Esophagus squamous epithelium (tissue), 5 donors: ENCODE measurements at regions not wholly inside any gene's neighbourhood (a gene's known extent, or its start where the extent isn't known, plus 50 kb on each side); places are given as distances from the start of the nearest gene placed in this dataset.

Experiments used
- DNase-seq: peaks from one replicate; lab custom pipeline; 2025; lab: John Stamatoyannopoulos, UW
- H3K27ac ChIP-seq, 4 donors: fragments of 200-600 bp; sonication (generic); one replicate each; pipeline ENCODE4 v1.5.1; 2016 to 2019; ENCODE audit warnings: mild to moderate bottlenecking in 1 of 4
- H3K27me3 ChIP-seq, 4 donors: fragments of 200-600 bp; sonication (generic); 1 replicate in 3 of 4; 2 replicates in 1 of 4; pipeline versions ENCODE4 v1.5.1 to v1.6.0; 2017 to 2021; ENCODE audit warnings: antibody characterized with exemption in 1 of 4
- H3K36me3 ChIP-seq, 3 donors: fragments of 200-600 bp; sonication (generic); one replicate each; pipeline ENCODE4 v1.5.1; 2016 to 2019
- H3K4me1 ChIP-seq, 3 donors: fragments of 200-600 bp; sonication (generic); one replicate each; pipeline ENCODE4 v1.5.1; 2017 to 2019
- H3K4me3 ChIP-seq, 4 donors: fragments of 200-600 bp; sonication (generic); 1 replicate in 3 of 4; 2 replicates in 1 of 4; pipeline ENCODE4 v1.5.1; 2016 to 2019; ENCODE audit warnings: mild to moderate bottlenecking in 2 of 4, moderate library complexity in 1 of 4
- H3K9me3 ChIP-seq, 3 donors: fragments of 200-600 bp; sonication (generic); one replicate each; pipeline ENCODE4 v1.5.1; 2016 to 2019
- POLR2A ChIP-seq, 4 donors: fragments of 450-650 bp; IDR thresholded peaks; one replicate each; pipeline ENCODE4 v1.6.1; 2017; ENCODE audit warnings: antibody characterized with exemption in 4 of 4, mild to moderate bottlenecking in 4 of 4, moderate library complexity in 3 of 4
- WGBS, 2 donors: methylation state at CpG; one replicate each; pipeline ENCODE4 v1.1.5; 2018; 5-methylcytosine and 5-hydroxymethylcytosine counted together
- intact Hi-C: fragments of 100-400 bp; cut with DNase I; formaldehyde crosslinking; loops from one replicate; pipeline ENCODE4 v1.15.0; 2022
- TF ChIP-seq, protein P1 (sequence below), 6 experiments: fragments of 450-650 bp in 4 of 6; fragments of 200-600 bp in 2 of 6; sonication (generic) in 2 of 6; IDR thresholded peaks; one replicate each; pipeline ENCODE4 v1.5.1; 2016 to 2019; ENCODE audit warnings: antibody characterized with exemption in 6 of 6, mild to moderate bottlenecking in 4 of 6, moderate library complexity in 4 of 6
- donor health status: DM: yes; HTN: yes; CAD: no.

GRCh38 chr13:69410761-69411160 lies 696.9 kb upstream of the ATXN8OS start:
- no peak overlapping the region for H3K4me3 ChIP-seq
- H3K27me3 ChIP-seq = no peaks in the 10 kb centered on the region
- TF ChIP-seq POLR2A (IDR thresholded peaks at IDR 0.05) = no peak
- TF ChIP-seq, protein P1, sequence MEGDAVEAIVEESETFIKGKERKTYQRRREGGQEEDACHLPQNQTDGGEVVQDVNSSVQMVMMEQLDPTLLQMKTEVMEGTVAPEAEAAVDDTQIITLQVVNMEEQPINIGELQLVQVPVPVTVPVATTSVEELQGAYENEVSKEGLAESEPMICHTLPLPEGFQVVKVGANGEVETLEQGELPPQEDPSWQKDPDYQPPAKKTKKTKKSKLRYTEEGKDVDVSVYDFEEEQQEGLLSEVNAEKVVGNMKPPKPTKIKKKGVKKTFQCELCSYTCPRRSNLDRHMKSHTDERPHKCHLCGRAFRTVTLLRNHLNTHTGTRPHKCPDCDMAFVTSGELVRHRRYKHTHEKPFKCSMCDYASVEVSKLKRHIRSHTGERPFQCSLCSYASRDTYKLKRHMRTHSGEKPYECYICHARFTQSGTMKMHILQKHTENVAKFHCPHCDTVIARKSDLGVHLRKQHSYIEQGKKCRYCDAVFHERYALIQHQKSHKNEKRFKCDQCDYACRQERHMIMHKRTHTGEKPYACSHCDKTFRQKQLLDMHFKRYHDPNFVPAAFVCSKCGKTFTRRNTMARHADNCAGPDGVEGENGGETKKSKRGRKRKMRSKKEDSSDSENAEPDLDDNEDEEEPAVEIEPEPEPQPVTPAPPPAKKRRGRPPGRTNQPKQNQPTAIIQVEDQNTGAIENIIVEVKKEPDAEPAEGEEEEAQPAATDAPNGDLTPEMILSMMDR (IDR thresholded peaks at IDR 0.05) = no peak
- 86 to 88% methylated on average over 1 of the region's 1 CpG for WGBS, 2 donors
- no peak overlapping the region for H3K27ac ChIP-seq
- no peak for DNase-seq
- no peaks in the 10 kb centered on the region for H3K4me1 ChIP-seq
- no peaks in the 10 kb centered on the region for H3K36me3 ChIP-seq
- intact Hi-C loops = no loop called here
- H3K9me3 ChIP-seq = peaks cover 0 to 8% (median 4%) of the 10 kb centered on the region in 3 donors

DNA sequence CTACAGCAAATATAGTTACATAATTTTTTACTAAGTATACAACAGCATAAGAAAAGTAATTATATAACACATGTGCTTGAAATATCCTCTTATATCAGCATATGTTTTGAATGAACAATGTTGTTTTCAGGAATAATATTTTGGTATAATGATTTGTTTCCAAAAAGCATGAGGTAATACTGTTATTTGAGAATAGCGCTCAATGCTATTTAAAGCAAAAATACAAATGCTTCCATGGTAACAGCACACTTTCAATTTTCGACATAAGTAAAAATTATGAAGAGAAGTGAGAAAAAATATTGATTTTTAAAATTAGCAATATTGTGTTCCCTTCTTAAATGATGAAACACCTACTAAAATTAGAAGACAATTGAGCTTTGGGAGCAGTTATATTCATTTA lies 715.9 kb upstream of the ATXN8OS start:
- 69 to 80% methylated on average over 2 of the region's 2 CpGs for WGBS, 2 donors
- H3K27me3 ChIP-seq = no peaks in the 10 kb centered on the region
- no peaks in the 10 kb centered on the region for H3K36me3 ChIP-seq
- no peak for DNase-seq
- no peak overlapping the region for H3K4me3 ChIP-seq
- no peaks in the 10 kb centered on the region for H3K4me1 ChIP-seq
- intact Hi-C loops = no loop called here
- H3K9me3 ChIP-seq = no peaks in the 10 kb centered on the region
- H3K27ac ChIP-seq = no peak overlapping the region
- TF ChIP-seq, protein P1 (IDR thresholded peaks at IDR 0.05) = no peak
- TF ChIP-seq POLR2A (IDR thresholded peaks at IDR 0.05) = no peak

GRCh38 chr13:69389899-69390298 lies 717.7 kb upstream of the ATXN8OS start:
- no peak overlapping the region for H3K4me3 ChIP-seq
- WGBS, 2 donors = 30 to 35% methylated on average over 4 of the region's 4 CpGs
- TF ChIP-seq, protein P1 (IDR thresholded peaks at IDR 0.05) = no peak
- TF ChIP-seq POLR2A (IDR thresholded peaks at IDR 0.05) = no peak
- H3K36me3 ChIP-seq = no peaks in the 10 kb centered on the region
- no peaks in the 10 kb centered on the region for H3K4me1 ChIP-seq
- H3K27me3 ChIP-seq = no peaks in the 10 kb centered on the region
- DNase-seq = no peak
- intact Hi-C loops = no loop called here
- no peaks in the 10 kb centered on the region for H3K9me3 ChIP-seq
- H3K27ac ChIP-seq = no peak overlapping the region

GRCh38 chr13:69373747-69374425 lies 733.7 kb upstream of the ATXN8OS start:
- intact Hi-C loops = no loop called here

DNA sequence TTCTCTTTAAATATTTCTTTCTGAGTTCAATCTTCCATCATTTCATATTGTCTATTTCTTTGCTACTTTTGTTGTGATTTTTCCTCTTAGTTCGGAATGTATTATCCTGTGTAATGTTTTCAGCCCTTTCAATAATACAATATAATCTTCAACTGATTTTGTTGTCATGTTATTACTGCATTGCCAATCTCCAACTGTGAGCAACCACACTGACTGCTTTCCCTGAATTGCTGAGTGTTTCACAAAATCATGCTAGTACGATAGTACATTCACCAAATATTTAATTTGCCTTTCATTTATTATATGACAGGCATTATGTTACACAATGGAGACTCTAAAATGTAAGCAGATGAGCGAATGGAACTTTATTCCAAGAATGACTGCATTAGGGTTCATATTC lies 744.3 kb upstream of the ATXN8OS start:
- intact Hi-C loops = no loop called here

More at GRCh38 chr13:69373747-69374425, 733.7 kb upstream of the ATXN8OS start:
- DNase-seq = no peak
- no peaks in the 10 kb centered on the region for H3K27me3 ChIP-seq
- no peaks in the 10 kb centered on the region for H3K4me1 ChIP-seq
- H3K4me3 ChIP-seq = no peak overlapping the region
- no peak for TF ChIP-seq POLR2A (IDR thresholded peaks at IDR 0.05)
- TF ChIP-seq, protein P1 (IDR thresholded peaks at IDR 0.05) = no peak
- H3K36me3 ChIP-seq = no peaks in the 10 kb centered on the region
- WGBS, 2 donors = 55 to 65% methylated on average over 5 of the region's 5 CpGs
- H3K9me3 ChIP-seq = peaks cover 0 to 6% (median 0%) of the 10 kb centered on the region in 3 donors
- H3K27ac ChIP-seq = no peak overlapping the region

More for the DNA sequence above, 744.3 kb upstream of the ATXN8OS start:
- WGBS, 2 donors = 37% methylated on average over 3 of the region's 3 CpGs
- DNase-seq = no peak
- no peaks in the 10 kb centered on the region for H3K27me3 ChIP-seq
- no peak overlapping the region for H3K4me3 ChIP-seq
- H3K9me3 ChIP-seq = no peaks in the 10 kb centered on the region
- TF ChIP-seq, protein P1 (IDR thresholded peaks at IDR 0.05) = no peak
- TF ChIP-seq POLR2A (IDR thresholded peaks at IDR 0.05) = no peak
- no peaks in the 10 kb centered on the region for H3K4me1 ChIP-seq
- H3K36me3 ChIP-seq = no peaks in the 10 kb centered on the region
- no peak overlapping the region for H3K27ac ChIP-seq
